Activated T-helper 1 cell treated with anti-CD3 and anti-CD28 coated beads, Interleukin-12 subunit alpha, Interleukin-12 subunit beta, Interleukin-2, Interleukin-4 antibody, amounts not matched to agents 30 ng/mL and 10 ng/mL and 1 ng/mL, durations not matched to agents 14 hours and 24 hours and 36 hours (primary cell): ENCODE measurements at regions not wholly inside any gene's neighbourhood (a gene's known extent, or its start where the extent isn't known, plus 50 kb on each side); places are given as distances from the start of the nearest gene placed in this dataset.

ENCODE experiments used
- DNase-seq: peaks from one replicate; pipeline ENCODE4 v3.0.0; 2021; ENCODE audit warnings: low spot score
- H3K27ac Mint-ChIP-seq: one replicate; pipeline ENCODE4 v1.8.0; 2021; ENCODE audit warnings: mild to moderate bottlenecking, mixed read lengths
- H3K27me3 Mint-ChIP-seq: one replicate; pipeline ENCODE4 v1.8.0; 2022; ENCODE audit warnings: mild to moderate bottlenecking, moderate library complexity, mixed read lengths; ENCODE audit not compliant: insufficient read depth
- H3K36me3 Mint-ChIP-seq: one replicate; pipeline ENCODE4 v1.8.0; 2021; ENCODE audit warnings: low read depth, mixed read lengths
- H3K4me1 Mint-ChIP-seq: one replicate; pipeline ENCODE4 v1.8.0; 2021; ENCODE audit warnings: low read depth, mixed read lengths
- H3K4me3 Mint-ChIP-seq: one replicate; pipeline ENCODE4 v1.8.0; 2021; ENCODE audit warnings: mild to moderate bottlenecking, moderate library complexity, mixed read lengths
- H3K9me3 Mint-ChIP-seq: one replicate; pipeline ENCODE4 v1.8.0; 2021; ENCODE audit warnings: mixed read lengths
- intact Hi-C: fragments of 100-400 bp; cut with micrococcal nuclease; formaldehyde crosslinking; loops from one replicate; pipeline ENCODE4 v1.15.1; 2024

DNA sequence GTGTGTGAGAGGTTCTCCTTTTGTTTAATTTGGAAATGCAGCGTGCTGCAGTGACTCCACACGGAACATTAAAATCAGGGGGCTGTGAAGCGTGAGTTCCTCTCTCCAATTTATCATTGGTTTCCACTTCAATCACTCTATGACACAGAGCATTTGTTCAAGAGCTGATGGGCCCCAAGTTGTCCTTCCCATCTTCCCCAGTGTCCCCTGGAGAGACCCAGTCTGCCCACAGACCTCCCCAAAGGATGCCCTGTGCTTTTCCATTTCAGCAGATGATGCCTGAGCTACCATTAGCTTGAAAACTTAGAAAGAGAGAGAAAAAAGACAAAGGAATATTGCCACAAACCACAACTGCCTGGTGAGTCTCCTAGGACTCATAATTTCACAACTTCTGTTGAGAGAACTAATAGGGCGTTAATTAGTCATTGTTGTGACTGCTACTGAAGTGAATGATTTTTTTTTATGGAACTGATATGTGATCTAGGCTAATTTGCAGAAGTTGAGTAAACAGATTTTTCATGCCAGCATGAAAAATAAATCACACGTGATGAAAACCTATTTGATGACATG, 772.7 kb downstream of the SEMA5A start:
- H3K27ac Mint-ChIP-seq = no peak overlapping the region
- intact Hi-C loops = no loop called here
- H3K4me1 Mint-ChIP-seq = no peaks in the 10 kb centered on the region
- no peak overlapping the region for H3K4me3 Mint-ChIP-seq
- H3K36me3 Mint-ChIP-seq = no peaks in the 10 kb centered on the region
- DNase-seq = no peak
- no peaks in the 10 kb centered on the region for H3K9me3 Mint-ChIP-seq
- H3K27me3 Mint-ChIP-seq = no peaks in the 10 kb centered on the region

DNA sequence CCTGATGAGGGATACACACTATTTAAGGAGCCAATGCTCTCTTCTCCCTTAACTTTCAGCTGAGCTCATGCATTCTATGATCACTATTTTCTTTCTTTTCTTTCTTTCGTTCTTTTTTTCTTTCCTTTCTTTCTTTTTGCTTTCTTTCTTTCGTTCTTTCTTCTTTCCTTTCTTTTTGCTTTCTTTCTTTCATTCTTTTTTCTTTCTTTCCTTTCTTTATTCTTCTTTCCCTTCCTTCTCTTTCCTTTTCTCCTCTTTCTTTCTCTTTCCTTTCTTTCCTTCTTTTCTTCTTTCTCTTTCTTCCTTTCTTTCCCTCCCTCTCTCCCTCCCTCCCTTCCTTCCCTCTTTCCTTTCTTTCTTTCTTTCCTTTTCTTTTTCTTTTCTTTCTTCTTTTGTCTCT, 761.2 kb downstream of the SEMA5A start:
- intact Hi-C loops = no loop called here

GRCh38 chr5:8788246-8788645, 757.6 kb downstream of the SEMA5A start:
- Mint-ChIP-seq H3K27ac (no peak overlapping the region), H3K9me3 (peaks cover 23% of the 10 kb centered on the region), H3K27me3 (no peaks in the 10 kb centered on the region), H3K4me1 (no peaks in the 10 kb centered on the region), H3K36me3 (no peaks in the 10 kb centered on the region), H3K4me3 (no peak overlapping the region)
- DNase-seq = no peak
- intact Hi-C loops = no loop called here

More for the DNA sequence above, 761.2 kb downstream of the SEMA5A start:
- peaks cover 30% of the 10 kb centered on the region for H3K9me3 Mint-ChIP-seq
- no peak overlapping the region for H3K27ac Mint-ChIP-seq
- DNase-seq = no peak
- H3K27me3 Mint-ChIP-seq = no peaks in the 10 kb centered on the region
- no peak overlapping the region for H3K4me3 Mint-ChIP-seq
- no peaks in the 10 kb centered on the region for H3K36me3 Mint-ChIP-seq
- H3K4me1 Mint-ChIP-seq = no peaks in the 10 kb centered on the region

GRCh38 chr5:8805653-8806052, 740.2 kb downstream of the SEMA5A start:
- no peaks in the 10 kb centered on the region for H3K36me3 Mint-ChIP-seq
- H3K4me1 Mint-ChIP-seq = no peaks in the 10 kb centered on the region
- peaks cover 16% of the 10 kb centered on the region for H3K9me3 Mint-ChIP-seq
- H3K4me3 Mint-ChIP-seq = no peak overlapping the region
- H3K27ac Mint-ChIP-seq = no peak overlapping the region
- no peaks in the 10 kb centered on the region for H3K27me3 Mint-ChIP-seq
- no peak for DNase-seq
- intact Hi-C loops = no loop called here

- intact Hi-C loops = no loop called here
- Mint-ChIP-seq H3K27ac (no peak overlapping the region), H3K9me3 (peaks cover 26% of the 10 kb centered on the region), H3K36me3 (no peaks in the 10 kb centered on the region), H3K4me1 (no peaks in the 10 kb centered on the region), H3K27me3 (no peaks in the 10 kb centered on the region), H3K4me3 (no peak overlapping the region)
- no peak for DNase-seq
Measured at GRCh38 chr5:8807636-8808035, 738.2 kb downstream of the SEMA5A start.

DNA sequence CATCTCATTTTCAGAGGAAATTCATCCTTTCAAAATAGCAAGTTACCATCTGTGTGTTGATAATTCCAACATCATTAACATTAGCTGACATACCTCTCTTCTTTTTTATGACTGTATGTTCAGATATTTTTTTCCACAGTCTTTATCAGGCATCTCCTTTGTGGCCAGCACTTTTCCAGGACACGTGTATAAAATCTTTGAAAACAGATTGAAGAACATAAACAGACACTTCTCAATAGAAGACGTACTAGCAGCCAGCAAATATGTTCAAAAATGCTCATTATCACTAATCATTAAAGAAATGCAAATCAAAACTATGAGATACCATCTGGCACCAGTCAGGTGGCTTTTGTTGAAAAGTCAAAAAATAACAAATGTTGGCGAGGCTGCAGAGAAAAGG, 734.3 kb downstream of the SEMA5A start:
- Mint-ChIP-seq H3K27me3 (no peaks in the 10 kb centered on the region), H3K4me3 (no peak overlapping the region), H3K9me3 (peaks cover 38% of the 10 kb centered on the region), H3K27ac (no peak overlapping the region), H3K4me1 (no peaks in the 10 kb centered on the region), H3K36me3 (no peaks in the 10 kb centered on the region)
- DNase-seq = no peak
- intact Hi-C loops = no loop called here

GRCh38 chr5:8813180-8813579, 732.7 kb downstream of the SEMA5A start:
- Mint-ChIP-seq H3K36me3 (no peaks in the 10 kb centered on the region), H3K27me3 (no peaks in the 10 kb centered on the region), H3K27ac (no peak overlapping the region), H3K9me3 (peaks cover 36% of the 10 kb centered on the region), H3K4me1 (no peaks in the 10 kb centered on the region), H3K4me3 (no peak overlapping the region)
- DNase-seq = no peak
- intact Hi-C loops = no loop called here

DNA sequence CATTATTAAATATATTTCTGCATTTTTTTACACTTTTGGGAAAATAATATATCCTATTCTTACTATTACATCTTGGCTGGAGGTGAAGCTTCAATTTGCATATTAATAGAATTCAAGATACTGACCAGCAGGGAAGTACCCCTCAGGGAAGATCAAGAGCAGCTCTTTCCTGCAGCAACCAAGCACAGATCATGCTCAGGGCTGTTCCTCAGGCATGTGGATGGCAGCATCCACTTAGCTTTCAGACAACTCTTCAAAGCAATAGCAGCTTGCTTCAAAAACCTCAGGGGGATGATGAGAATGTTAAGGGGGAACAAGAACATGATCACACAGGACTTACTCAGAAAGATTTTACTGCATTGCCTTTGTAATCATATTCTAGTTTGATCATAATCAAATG, 731.8 kb downstream of the SEMA5A start:
- Mint-ChIP-seq H3K4me1 (no peaks in the 10 kb centered on the region), H3K27ac (no peak overlapping the region), H3K9me3 (peaks cover 36% of the 10 kb centered on the region), H3K27me3 (no peaks in the 10 kb centered on the region), H3K36me3 (no peaks in the 10 kb centered on the region), H3K4me3 (no peak overlapping the region)
- intact Hi-C loops = no loop called here
- no peak for DNase-seq

DNA sequence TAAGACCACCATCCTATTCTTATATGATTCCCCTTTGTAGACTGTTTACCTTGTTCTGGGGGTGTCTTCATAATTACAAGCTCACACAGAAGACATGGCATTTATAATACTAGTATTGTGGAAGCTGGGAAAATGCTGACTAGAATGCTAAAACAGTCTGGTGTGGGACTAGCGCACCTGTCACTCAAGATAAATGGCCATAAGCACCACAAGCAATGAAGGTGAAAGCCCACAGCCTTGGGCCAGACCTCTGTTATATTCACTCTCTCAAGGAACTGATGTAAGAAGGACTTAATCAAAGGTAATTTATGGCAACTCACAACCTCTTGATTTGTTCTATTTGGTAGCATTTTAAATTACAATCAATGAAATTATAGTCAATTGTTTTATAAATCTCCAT, 721.5 kb downstream of the SEMA5A start:
- H3K4me3 Mint-ChIP-seq = no peak overlapping the region
- no peaks in the 10 kb centered on the region for H3K36me3 Mint-ChIP-seq
- no peaks in the 10 kb centered on the region for H3K4me1 Mint-ChIP-seq
- no peak overlapping the region for H3K27ac Mint-ChIP-seq
- H3K27me3 Mint-ChIP-seq = no peaks in the 10 kb centered on the region
- intact Hi-C loops = no loop called here
- no peak for DNase-seq
- H3K9me3 Mint-ChIP-seq = peaks cover 3% of the 10 kb centered on the region

DNA sequence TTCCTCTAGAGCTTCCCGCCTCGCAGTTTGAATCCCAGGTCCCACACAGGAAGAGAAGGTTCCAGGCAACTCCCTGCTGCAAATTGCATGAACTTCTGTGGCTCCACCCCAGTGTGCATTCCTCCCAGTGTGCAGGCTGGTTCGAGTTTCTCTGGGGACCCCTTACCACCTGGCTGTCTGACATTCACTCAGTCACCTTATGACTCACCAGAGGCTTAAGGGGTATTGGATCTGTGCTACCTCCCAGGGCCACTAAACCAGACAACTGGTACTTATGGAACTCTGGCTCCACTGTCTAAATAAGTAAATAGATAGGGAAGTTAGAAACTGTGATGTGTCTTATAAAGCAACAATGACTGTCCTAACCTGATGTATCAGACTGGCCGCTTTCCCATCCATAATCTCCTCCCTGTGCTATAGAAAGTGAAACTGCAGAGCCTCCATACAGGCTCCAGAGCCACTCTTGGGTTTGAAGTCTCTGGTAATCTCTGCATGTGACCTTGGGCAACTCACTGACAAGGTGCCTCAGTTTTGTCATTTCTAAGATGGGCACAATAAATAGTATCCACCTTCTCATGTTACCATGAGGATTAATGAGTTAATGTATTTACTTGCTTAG, 720.6 kb downstream of the SEMA5A start:
- no peak for DNase-seq
- Mint-ChIP-seq H3K4me1 (no peaks in the 10 kb centered on the region), H3K9me3 (peaks cover 3% of the 10 kb centered on the region), H3K27ac (no peak overlapping the region), H3K36me3 (no peaks in the 10 kb centered on the region), H3K27me3 (no peaks in the 10 kb centered on the region), H3K4me3 (no peak overlapping the region)
- intact Hi-C loops = no loop called here

DNA sequence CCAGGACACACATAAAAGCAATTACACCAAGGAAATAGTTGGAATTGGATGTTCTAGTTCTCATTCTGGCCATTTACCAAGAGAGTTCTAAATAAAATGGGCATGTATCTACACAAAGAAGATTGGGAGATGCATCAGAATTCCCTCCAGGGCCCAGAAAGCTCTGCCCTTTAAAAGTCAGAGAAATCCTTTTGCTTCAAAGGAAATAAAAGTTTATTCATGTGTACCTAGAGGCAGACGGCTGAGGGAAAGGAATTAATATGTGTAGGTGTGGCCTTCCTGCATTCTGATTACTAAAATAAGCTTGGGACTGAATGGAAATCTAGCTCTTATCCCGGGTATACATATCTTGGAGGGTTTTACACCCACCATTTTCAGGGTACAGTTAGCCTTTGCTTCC, 719.4 kb downstream of the SEMA5A start:
- H3K4me1 Mint-ChIP-seq = no peaks in the 10 kb centered on the region
- no peaks in the 10 kb centered on the region for H3K9me3 Mint-ChIP-seq
- H3K36me3 Mint-ChIP-seq = no peaks in the 10 kb centered on the region
- H3K27me3 Mint-ChIP-seq = no peaks in the 10 kb centered on the region
- H3K27ac Mint-ChIP-seq = no peak overlapping the region
- no peak for DNase-seq
- intact Hi-C loops = no loop called here
- no peak overlapping the region for H3K4me3 Mint-ChIP-seq

- intact Hi-C loops = no loop called here
- Mint-ChIP-seq H3K36me3 (no peaks in the 10 kb centered on the region), H3K27ac (no peak overlapping the region), H3K9me3 (no peaks in the 10 kb centered on the region), H3K27me3 (no peaks in the 10 kb centered on the region), H3K4me3 (no peak overlapping the region), H3K4me1 (no peaks in the 10 kb centered on the region)
- DNase-seq = no peak
Measured at GRCh38 chr5:8827696-8828095, 718.2 kb downstream of the SEMA5A start.

DNA sequence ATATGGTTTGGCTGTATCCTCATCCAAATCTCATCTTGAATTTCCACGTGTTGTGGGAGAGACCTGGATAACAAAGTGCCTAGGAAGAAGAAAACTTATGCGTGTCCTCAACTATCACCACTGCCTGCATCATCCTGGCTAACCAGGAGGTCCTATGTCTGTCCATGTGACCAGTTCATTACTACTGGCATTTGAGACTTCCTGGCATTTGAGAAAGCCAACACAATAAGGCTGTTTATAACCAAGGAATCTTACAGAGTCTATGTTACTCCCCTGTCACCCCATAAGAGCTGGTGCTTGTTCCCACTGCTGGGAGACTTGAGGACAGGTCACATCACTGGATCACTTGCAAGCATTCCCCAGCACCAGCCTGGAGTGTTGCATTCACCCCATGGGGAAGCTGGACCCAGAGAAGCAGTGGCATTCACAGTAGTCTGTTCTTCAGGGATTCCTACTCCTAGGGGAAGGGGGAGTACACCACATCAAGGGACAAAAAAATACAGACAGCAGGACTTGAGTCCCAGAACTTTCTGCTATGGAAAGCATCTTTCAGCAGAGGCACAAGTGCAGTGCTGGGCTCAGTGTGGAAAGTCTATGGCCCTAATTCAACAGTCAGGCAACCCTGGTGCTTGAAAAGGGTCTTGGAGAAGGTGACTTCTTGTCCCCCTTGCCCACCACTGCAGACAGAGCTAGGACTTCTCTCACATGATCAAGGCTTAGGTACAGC, 717.1 kb downstream of the SEMA5A start:
- Mint-ChIP-seq H3K27me3 (no peaks in the 10 kb centered on the region), H3K36me3 (no peaks in the 10 kb centered on the region), H3K27ac (no peak overlapping the region), H3K4me1 (no peaks in the 10 kb centered on the region), H3K9me3 (no peaks in the 10 kb centered on the region), H3K4me3 (no peak overlapping the region)
- intact Hi-C loops = no loop called here
- DNase-seq = no peak
